Brain pericyte (primary cell): ENCODE measurements at regions not wholly inside any gene's neighbourhood (a gene's known extent, or its start where the extent isn't known, plus 50 kb on each side); places are given as distances from the start of the nearest gene placed in this dataset.
"Not testable (repeated sequence)": the region's sequence is repeated elsewhere in the genome, so short reads cannot be mapped to it uniquely, and the experiment has no call there.

Experiments used
- DNase-seq: peaks from one replicate; pipeline ENCODE4 v3.0.0-alpha.2; 2012; ENCODE audit warnings: low read depth, low spot score

- no peak for DNase-seq
These were observed 372.3 kb downstream of the HLX start for GRCh38 chr1:221251580-221251979.

GRCh38 chr1:221254813-221255212, 375.6 kb downstream of the HLX start:
- DNase-seq: no peak

- no peak for DNase-seq
These were observed 377.5 kb downstream of the HLX start for GRCh38 chr1:221256773-221257172.

- DNase-seq: not testable (repeated sequence)
These were observed 378.3 kb downstream of the HLX start for GRCh38 chr1:221257548-221257947.

GRCh38 chr1:221262677-221263076, 383.4 kb downstream of the HLX start:
- DNase-seq: not testable (repeated sequence)

GRCh38 chr1:221263831-221264767, 384.9 kb downstream of the HLX start:
- DNase-seq: peak; percentile 33

- no peak for DNase-seq
These were observed 385.6 kb downstream of the HLX start for GRCh38 chr1:221264848-221265247.

GRCh38 chr1:221268295-221268694, 389.1 kb downstream of the HLX start:
- no peak for DNase-seq

- DNase-seq: no peak
These were observed 392.5 kb downstream of the HLX start for GRCh38 chr1:221271701-221272100.

GRCh38 chr1:221272940-221273339, 393.7 kb downstream of the HLX start:
- DNase-seq: no peak

- no peak for DNase-seq
These were observed 395.1 kb downstream of the HLX start for GRCh38 chr1:221274373-221274772.

- DNase-seq: no peak
These were observed 397.7 kb downstream of the HLX start for GRCh38 chr1:221276896-221277409.

- no peak for DNase-seq
These were observed 399.9 kb downstream of the HLX start for GRCh38 chr1:221279146-221279545.

GRCh38 chr1:221283532-221283931, 404.3 kb downstream of the HLX start:
- no peak for DNase-seq

GRCh38 chr1:221284028-221284427, 404.8 kb downstream of the HLX start:
- DNase-seq: no peak

GRCh38 chr1:221284991-221285390, 405.7 kb downstream of the HLX start:
- DNase-seq: not testable (repeated sequence)

GRCh38 chr1:221285458-221286210, 406.4 kb downstream of the HLX start:
- not testable (repeated sequence) for DNase-seq

- DNase-seq: no peak
These were observed 407.2 kb downstream of the HLX start for GRCh38 chr1:221286399-221286798.

- no peak for DNase-seq
These were observed 409.9 kb downstream of the HLX start for GRCh38 chr1:221289103-221289502.

- no peak for DNase-seq
These were observed 411.4 kb downstream of the HLX start for GRCh38 chr1:221290669-221291068.

- DNase-seq: no peak
These were observed 411.9 kb downstream of the HLX start for GRCh38 chr1:221291113-221291512.

GRCh38 chr1:221292652-221293051, 413.4 kb downstream of the HLX start:
- no peak for DNase-seq
